Lower leg skin (tissue), 3 donors: ENCODE measurements at regions not wholly inside any gene's neighbourhood (a gene's known extent, or its start where the extent isn't known, plus 50 kb on each side); places are given as distances from the start of the nearest gene placed in this dataset.

Experiments used
- CTCF ChIP-seq, 3 donors: fragments of 450-650 bp; IDR thresholded peaks; one replicate each; pipeline ENCODE4 v1.5.1; 2016; ENCODE audit warnings: antibody characterized with exemption in 3 of 3, mild to moderate bottlenecking in 3 of 3, moderate library complexity in 2 of 3
- POLR2A ChIP-seq, 2 donors: fragments of 450-650 bp; IDR thresholded peaks; one replicate each; pipeline ENCODE4 v1.6.1; 2016 to 2017; ENCODE audit warnings: antibody characterized with exemption in 2 of 2, mild to moderate bottlenecking in 1 of 2, moderate library complexity in 1 of 2

- no peak for TF ChIP-seq CTCF (IDR thresholded peaks at IDR 0.05)
- TF ChIP-seq POLR2A (IDR thresholded peaks at IDR 0.05) = no peak
These were observed 529.2 kb downstream of the HAO1 start for GRCh38 chr20:7411075-7411474.
